Nephron (organoid): ENCODE measurements at regions not wholly inside any gene's neighbourhood (a gene's known extent, or its start where the extent isn't known, plus 50 kb on each side); places are given as distances from the start of the nearest gene placed in this dataset.
A peak's percentile ranks its signal among the peaks of the same experiment; 100 is the strongest.

ENCODE experiments used
- H3K27ac Mint-ChIP-seq, 3 experiments: 2 replicates each; pipeline ENCODE4 v1.8.0; 2020; ENCODE audit warnings: mixed read lengths in 3 of 3, mild to moderate bottlenecking in 2 of 3, moderate library complexity in 1 of 3
- H3K27me3 Mint-ChIP-seq: 2 replicates; pipeline ENCODE4 v1.8.0; 2021; ENCODE audit warnings: low read depth, mild to moderate bottlenecking, moderate library complexity, mixed read lengths
- H3K36me3 Mint-ChIP-seq: 2 replicates; pipeline ENCODE4 v1.8.0; 2020; ENCODE audit warnings: low read depth, mixed read lengths
- H3K4me1 Mint-ChIP-seq: 2 replicates; pipeline ENCODE4 v1.8.0; 2020; ENCODE audit warnings: mixed read lengths
- H3K4me3 Mint-ChIP-seq, 3 experiments: 2 replicates each; pipeline ENCODE4 v1.8.0; 2020; ENCODE audit warnings: mild to moderate bottlenecking in 3 of 3, mixed read lengths in 3 of 3, moderate library complexity in 2 of 3
- H3K9me3 Mint-ChIP-seq: 2 replicates; pipeline ENCODE4 v1.8.0; 2020; ENCODE audit warnings: mixed read lengths
- TF ChIP-seq, protein P1 (sequence below), 3 experiments: fragments of 200-600 bp; sonication (generic); IDR thresholded peaks; one replicate each; pipeline ENCODE4 v1.5.0; 2021; ENCODE audit warnings: antibody characterized with exemption in 3 of 3; ENCODE audit not compliant: unreplicated experiment in 3 of 3

DNA sequence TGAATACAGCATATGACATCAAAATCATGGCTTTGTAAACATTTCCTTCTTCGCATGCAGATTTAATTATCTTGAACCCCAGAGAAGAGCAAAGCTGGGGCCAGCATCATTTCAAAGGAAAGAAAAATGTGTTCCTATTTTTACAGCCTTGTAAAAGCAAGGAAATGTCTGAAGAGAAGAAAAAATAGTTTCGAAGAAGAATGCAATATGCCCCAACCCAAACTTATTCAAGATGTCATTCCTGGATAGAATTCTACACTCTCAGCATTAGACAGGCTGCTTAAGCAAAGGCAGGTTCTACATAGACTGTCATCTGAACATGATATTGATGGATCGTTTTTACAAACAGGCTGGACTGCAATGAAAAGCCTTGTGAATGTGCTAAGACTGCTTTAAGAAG is 900.8 kb downstream of the TTLL7 start:
- Mint-ChIP-seq H3K4me3 (no peak overlapping the region), H3K9me3 (peaks cover 3% of the 10 kb centered on the region), H3K27ac (peak overlapping the region in 2 of 3 experiments; percentile 48 to 78), H3K36me3 (no peaks in the 10 kb centered on the region), H3K4me1 (peaks cover 43% of the 10 kb centered on the region), H3K27me3 (no peaks in the 10 kb centered on the region)
- TF ChIP-seq, protein P1, sequence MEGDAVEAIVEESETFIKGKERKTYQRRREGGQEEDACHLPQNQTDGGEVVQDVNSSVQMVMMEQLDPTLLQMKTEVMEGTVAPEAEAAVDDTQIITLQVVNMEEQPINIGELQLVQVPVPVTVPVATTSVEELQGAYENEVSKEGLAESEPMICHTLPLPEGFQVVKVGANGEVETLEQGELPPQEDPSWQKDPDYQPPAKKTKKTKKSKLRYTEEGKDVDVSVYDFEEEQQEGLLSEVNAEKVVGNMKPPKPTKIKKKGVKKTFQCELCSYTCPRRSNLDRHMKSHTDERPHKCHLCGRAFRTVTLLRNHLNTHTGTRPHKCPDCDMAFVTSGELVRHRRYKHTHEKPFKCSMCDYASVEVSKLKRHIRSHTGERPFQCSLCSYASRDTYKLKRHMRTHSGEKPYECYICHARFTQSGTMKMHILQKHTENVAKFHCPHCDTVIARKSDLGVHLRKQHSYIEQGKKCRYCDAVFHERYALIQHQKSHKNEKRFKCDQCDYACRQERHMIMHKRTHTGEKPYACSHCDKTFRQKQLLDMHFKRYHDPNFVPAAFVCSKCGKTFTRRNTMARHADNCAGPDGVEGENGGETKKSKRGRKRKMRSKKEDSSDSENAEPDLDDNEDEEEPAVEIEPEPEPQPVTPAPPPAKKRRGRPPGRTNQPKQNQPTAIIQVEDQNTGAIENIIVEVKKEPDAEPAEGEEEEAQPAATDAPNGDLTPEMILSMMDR (IDR thresholded peaks at IDR 0.05; ENCODE audit: unreplicated experiment in 3 of 3): no peak

DNA sequence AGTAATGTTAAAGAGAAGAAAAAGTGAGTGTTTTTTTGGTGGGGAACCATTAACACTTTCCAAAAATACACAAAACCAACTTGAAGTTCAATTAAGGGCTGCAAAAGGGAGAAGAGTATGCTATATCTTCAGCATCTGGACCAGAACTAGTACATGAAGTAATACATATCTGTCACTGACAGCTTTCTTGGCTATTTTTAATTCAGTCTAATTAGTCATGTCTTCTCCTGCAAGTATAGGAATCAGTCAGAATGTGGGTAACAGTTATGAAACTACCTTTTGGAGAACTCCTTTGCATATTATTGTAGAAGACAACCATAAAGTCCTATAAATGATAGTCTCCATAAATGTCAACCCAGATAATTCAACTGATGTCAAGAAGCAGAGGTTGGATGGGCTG is 901.2 kb downstream of the TTLL7 start:
- H3K4me1 Mint-ChIP-seq: peaks cover 39% of the 10 kb centered on the region
- no peak overlapping the region for H3K4me3 Mint-ChIP-seq

DNA sequence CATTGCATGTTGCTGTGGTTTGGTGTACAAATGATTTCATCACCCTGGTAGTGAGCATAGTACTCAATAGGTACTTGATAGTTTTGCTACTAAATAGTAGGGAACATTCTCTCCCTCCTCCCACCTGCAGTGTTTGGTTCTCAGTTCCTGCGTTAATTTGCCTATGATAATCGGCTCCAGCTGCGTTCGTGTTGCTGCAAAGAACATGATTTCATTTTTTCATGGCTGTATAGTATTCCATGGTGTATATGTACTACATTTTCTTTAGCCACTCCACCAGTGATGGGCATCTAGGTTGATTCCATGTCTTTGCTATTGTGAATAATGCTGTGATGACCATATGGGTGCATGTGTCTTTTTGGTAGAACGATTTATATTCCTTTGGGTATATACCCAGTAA is 903.4 kb downstream of the TTLL7 start:
- peaks cover 17% of the 10 kb centered on the region for H3K4me1 Mint-ChIP-seq
- peaks cover 3% of the 10 kb centered on the region for H3K9me3 Mint-ChIP-seq
- H3K27me3 Mint-ChIP-seq: no peaks in the 10 kb centered on the region
- peak overlapping the region in 1 of 3 experiments; percentile 79 for H3K27ac Mint-ChIP-seq
- no peak overlapping the region for H3K4me3 Mint-ChIP-seq
- TF ChIP-seq, protein P1 (IDR thresholded peaks at IDR 0.05; ENCODE audit: unreplicated experiment in 3 of 3): no peak
- no peaks in the 10 kb centered on the region for H3K36me3 Mint-ChIP-seq

More for the DNA sequence above, 901.2 kb downstream of the TTLL7 start:
- Mint-ChIP-seq H3K36me3 (no peaks in the 10 kb centered on the region), H3K9me3 (peaks cover 3% of the 10 kb centered on the region), H3K27ac (peak overlapping the region in 2 of 3 experiments; percentile 48 to 78), H3K27me3 (no peaks in the 10 kb centered on the region)
- TF ChIP-seq, protein P1 (IDR thresholded peaks at IDR 0.05; ENCODE audit: unreplicated experiment in 3 of 3): no peak

DNA sequence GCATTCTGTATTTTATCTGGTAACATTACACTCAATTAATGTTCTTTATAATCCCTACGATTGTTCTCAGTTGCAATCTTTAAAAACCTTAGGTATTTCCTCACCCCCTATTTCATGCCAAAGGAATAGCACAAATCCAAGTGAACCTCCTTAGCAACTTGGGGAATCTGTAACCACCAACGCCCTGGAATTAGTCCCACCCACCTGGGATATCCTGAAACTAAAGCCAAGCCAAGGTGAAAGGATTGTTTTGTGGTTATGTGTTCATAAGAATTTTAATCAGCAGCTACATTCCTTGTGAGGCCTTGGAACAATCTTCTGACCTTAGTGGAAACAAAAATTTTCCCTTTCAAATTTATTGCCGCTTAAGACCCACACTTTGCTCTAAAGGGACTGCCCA is 908.7 kb downstream of the TTLL7 start:
- Mint-ChIP-seq H3K9me3 (peaks cover 2% of the 10 kb centered on the region), H3K27ac (no peak overlapping the region), H3K4me3 (no peak overlapping the region), H3K4me1 (peaks cover 6% of the 10 kb centered on the region), H3K27me3 (no peaks in the 10 kb centered on the region), H3K36me3 (no peaks in the 10 kb centered on the region)
- TF ChIP-seq, protein P1 (IDR thresholded peaks at IDR 0.05; ENCODE audit: unreplicated experiment in 3 of 3): no peak

DNA sequence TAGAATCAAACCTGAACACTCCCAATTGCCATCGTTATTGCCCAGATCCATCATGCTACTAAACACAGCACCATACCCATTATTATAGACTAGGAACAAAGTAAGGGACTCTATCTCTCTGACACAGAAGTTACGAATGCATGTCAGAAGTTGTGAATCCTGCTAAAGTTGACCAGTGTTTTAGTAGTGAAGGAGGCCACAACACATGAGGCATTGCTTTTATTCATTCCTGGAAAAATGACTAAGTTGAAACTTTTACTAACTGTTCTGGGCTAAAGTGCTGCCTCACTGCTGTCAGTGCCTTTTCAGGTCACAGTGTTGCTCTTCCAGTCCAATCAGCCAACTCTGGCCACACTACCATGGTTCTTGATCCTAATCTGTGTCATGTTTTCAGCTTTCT is 911.1 kb downstream of the TTLL7 start:
- Mint-ChIP-seq H3K27ac (no peak overlapping the region), H3K9me3 (no peaks in the 10 kb centered on the region), H3K4me3 (no peak overlapping the region), H3K27me3 (no peaks in the 10 kb centered on the region), H3K4me1 (peaks cover 15% of the 10 kb centered on the region), H3K36me3 (no peaks in the 10 kb centered on the region)
- TF ChIP-seq, protein P1 (IDR thresholded peaks at IDR 0.05; ENCODE audit: unreplicated experiment in 3 of 3): no peak

DNA sequence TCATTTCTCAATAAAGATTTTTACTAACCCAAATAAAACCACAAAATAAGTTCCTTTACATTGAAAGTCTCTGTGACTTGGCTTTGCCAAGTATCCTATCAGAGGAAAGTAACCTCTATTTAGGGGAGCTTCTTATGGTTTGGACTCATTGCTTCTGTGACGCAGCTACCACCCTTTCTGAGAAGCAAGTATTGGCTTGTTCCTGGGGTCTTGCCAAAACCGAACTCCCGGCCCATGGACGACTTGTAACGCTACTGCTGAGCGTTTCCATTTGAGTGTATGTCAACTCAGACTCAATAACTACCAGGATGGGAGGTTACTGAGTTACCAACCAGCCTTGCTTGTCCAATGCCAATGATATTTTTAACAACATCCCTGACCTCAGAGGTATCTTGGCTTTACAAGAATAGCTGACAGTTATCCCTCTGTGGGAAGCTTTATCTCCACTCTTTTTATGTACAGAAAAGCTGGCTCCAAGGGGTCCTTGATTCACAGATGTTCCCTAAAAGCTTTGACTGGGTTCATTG is 911.9 kb downstream of the TTLL7 start:
- TF ChIP-seq, protein P1 (IDR thresholded peaks at IDR 0.05; ENCODE audit: unreplicated experiment in 3 of 3): no peak
- H3K4me3 Mint-ChIP-seq: no peak overlapping the region
- peaks cover 15% of the 10 kb centered on the region for H3K4me1 Mint-ChIP-seq

More for the DNA sequence above, 911.9 kb downstream of the TTLL7 start:
- H3K9me3 Mint-ChIP-seq: no peaks in the 10 kb centered on the region
- no peak overlapping the region for H3K27ac Mint-ChIP-seq
- no peaks in the 10 kb centered on the region for H3K27me3 Mint-ChIP-seq
- no peaks in the 10 kb centered on the region for H3K36me3 Mint-ChIP-seq
